Suppressor macrophage treated with lipopolysaccharide for 4 hours (primary cell): ENCODE measurements at regions not wholly inside any gene's neighbourhood (a gene's known extent, or its start where the extent isn't known, plus 50 kb on each side); places are given as distances from the start of the nearest gene placed in this dataset.
"Not testable (repeated sequence)": the region's sequence is repeated elsewhere in the genome, so short reads cannot be mapped to it uniquely, and the experiment has no call there.

ENCODE experiments used
- DNase-seq: peaks from one replicate; pipeline ENCODE4 v3.0.0-alpha.2; 2020

GRCh38 chr2:111511062-111511461 lies 372.9 kb downstream of the ANAPC1 start:
- DNase-seq: peak; percentile 20

DNA sequence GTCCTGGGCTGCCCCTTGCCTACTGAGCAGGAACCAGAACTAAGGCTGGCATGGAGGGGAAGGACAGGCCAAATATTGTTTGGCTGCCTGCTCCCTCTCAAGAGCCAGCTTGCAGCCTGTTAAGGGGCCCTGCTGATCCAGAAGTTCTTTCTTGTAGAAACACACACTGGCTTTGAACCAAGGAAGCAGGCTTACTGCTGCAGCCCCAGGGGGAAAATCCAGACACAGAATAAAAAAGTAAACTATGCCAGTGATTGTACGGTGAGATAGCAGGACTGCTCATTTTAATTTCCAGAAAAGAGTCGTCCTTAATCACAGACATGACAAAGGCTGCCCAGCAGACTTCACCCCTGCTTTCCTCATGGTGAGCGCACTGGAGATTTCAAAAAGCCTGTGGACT lies 371.6 kb downstream of the ANAPC1 start:
- not testable (repeated sequence) for DNase-seq

DNA sequence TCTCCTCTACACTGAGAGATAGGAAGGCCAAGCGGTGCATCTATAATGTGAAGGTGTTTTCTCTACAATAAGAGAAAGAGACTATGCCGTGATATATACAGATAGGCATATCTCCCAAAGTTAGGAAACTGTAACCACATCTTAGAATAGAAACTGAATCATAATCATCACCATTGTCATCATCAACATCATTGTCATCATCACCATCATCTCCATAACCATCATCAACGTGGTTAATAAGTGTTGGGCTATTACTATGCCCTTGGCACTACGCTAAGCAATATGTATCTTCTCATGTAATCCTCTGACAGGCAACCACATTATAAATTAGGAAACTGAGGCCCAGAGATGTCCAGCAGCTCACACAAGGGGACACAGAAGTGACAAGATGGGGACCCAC lies 369.9 kb downstream of the ANAPC1 start:
- DNase-seq: peak; percentile 50

- DNase-seq: not testable (repeated sequence)
These were observed 366.8 kb downstream of the ANAPC1 start for GRCh38 chr2:111517050-111517720.

DNA sequence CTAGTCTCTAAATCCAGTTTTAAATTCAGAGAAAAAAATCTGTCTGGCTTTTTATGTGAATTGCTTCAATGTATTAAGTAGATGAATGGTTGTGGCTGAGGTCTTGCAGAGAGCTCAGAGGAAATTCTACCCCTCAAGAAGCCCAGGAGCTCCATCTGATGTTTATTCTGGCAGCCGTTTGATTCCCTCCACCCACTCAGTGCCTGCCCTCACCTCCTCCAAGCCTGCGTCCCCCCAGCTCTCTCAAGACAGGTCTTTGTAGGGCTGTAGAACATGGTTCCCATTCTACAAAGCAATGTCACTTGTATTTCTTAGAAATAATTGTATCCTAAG lies 366.3 kb downstream of the ANAPC1 start:
- not testable (repeated sequence) for DNase-seq

GRCh38 chr2:111519071-111519470 lies 364.9 kb downstream of the ANAPC1 start:
- peak; percentile 62 for DNase-seq

GRCh38 chr2:111522231-111522768 lies 361.7 kb downstream of the ANAPC1 start:
- no peak for DNase-seq

DNA sequence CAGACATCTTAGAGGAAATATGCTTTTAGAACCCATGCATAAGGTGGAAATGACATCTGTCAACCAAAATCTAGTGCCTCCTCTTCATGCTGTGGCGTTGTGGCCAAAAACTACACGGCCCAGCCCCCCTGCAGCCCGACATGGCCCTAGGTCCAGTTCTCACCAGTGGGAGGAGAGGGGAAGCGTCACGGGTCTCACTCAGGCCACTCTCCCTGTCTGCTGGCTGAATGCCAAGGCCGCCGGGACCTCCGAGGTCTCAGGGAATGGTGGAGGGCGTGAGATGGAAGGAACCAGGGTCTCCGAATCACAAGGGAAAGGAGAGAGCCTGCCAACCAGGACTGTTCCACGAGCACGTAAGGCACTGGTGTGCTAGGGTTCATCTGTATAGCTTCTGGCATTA lies 361.0 kb downstream of the ANAPC1 start:
- DNase-seq: no peak

- not testable (repeated sequence) for DNase-seq
These were observed 359.0 kb downstream of the ANAPC1 start for GRCh38 chr2:111525026-111525425.

DNA sequence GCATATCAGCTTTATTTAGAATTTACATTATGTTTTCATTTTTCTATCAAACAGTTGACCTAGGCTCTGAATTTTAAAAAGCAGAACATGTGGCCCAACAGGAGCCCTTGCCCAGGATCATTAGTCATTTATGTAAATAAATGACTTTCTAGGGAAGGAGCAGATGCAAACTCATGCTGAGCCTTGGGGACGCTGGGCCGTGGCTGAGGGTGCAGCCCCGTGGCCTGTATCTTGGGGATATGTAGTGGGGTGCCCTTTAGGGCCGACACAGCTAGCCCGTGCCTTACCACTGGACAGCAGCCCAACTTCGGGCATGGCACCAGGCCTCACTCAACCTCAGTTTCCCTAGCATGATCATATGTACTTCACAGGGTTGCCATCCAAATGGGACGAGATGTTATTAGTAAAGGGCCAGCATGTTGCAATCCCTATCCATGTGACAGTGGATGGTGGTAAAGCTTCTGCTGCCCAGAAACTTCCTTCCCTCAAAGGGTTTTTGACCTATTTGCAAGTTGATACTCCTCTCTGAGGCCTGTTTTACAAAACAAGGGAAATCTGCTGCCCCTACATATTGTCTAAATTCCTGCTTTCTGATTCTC lies 357.9 kb downstream of the ANAPC1 start:
- DNase-seq: peak; percentile 32

- DNase-seq: not testable (repeated sequence)
These were observed 356.1 kb downstream of the ANAPC1 start for GRCh38 chr2:111527707-111528400.

DNA sequence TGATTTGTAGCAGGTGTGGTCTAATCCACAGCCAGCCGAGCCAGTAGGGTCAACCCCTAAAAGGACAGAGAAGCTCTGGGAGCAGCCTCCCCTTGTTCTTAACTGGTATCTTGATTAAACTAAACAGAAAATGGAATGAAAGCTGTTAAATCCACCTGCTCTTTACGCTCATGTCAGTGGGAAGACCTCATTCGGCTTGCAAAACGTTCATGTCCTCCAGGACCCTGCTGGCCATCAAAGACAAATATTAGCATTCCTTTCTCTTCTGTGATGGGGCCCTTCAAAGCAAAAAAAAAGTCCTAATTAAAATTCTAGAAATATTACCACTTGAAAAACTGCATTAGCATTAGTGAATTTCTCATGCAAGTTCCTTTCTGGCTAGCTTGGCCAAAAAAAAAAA lies 355.0 kb downstream of the ANAPC1 start:
- DNase-seq: not testable (repeated sequence)

DNA sequence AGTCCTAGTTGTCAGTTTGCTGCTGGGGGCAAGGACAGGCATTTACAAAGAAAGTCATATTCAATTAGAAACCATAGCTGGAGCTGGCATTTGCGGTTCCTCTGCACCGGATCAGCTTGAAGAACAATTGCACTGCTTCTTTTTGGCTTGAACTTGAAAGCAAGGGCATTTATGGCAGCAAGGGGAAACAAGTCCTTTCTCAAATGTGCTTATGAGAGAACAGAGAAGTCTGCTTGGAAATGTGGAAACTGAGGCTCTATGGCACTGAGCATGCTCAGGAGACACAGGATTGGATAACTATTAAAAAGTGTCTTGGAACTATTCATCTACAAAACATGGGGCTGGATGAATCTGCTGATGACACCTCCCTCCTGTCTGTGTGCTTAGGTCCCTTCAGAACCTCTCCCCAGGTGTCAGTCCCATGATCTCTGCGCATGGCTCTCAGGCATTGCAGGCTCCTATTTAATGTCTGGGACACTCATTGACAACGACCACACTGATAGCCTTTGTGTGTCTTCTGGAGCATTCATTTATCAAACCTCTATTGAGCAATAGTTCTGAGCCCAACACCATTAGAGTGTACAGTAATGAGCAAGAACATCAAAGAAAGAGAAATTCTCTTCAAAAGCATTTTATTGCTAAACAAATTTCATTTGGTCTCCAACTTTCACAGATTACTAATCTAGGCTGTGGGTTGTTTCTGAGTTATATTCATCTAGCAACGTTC lies 353.6 kb downstream of the ANAPC1 start:
- DNase-seq: not testable (repeated sequence)

GRCh38 chr2:111532682-111533556 lies 351.1 kb downstream of the ANAPC1 start:
- not testable (repeated sequence) for DNase-seq

- not testable (repeated sequence) for DNase-seq
These were observed 350.3 kb downstream of the ANAPC1 start for GRCh38 chr2:111533557-111534247.

GRCh38 chr2:111534910-111535352 lies 349.1 kb downstream of the ANAPC1 start:
- DNase-seq: peak; percentile 37

DNA sequence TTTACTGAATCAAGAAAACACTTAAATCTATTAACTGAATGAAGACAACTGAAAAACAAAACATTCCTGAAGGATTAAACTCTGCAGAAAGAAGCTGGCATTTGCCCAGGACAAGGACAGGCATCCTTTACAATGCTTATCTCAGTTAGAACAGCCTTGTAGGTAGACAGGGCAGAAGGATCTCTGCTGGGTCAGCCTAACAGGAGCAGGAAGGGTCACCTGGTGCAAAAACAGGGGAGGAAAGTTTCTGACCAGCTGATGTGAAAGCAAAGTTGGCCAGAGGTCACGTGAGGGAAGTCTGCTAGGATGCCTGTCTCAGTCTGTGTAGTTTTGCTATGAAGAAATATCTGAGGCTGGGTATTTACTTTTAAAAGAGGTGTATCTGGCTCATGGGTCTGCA lies 348.6 kb downstream of the ANAPC1 start:
- peak; percentile 16 for DNase-seq

DNA sequence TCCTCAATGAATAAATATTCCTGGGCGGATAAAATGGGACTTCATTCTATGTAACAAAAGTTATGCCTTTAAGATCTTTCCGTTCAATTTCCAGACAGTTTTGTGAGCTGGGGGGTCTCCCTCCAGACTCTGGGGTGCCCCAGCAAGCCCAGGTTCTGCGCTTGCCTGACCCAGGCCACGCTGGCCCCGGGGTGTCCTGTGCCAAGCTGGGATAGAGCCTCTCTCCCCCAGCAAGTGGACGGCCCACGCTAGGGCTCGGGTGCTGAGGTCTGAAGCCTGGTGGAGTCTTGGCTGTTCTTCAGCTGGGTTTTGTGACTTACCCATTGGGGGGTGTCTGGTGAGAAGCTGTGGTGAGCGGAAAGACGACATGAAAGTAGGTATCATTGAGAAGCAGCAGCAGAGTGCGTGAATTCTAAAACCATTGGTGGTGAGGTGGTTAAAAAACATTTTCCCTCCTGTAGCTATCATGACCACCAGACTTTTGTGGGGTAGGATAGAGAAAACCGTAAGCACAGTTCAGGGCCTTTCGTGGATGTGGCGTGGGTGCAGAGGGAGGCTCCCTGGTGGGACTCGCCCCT lies 346.8 kb downstream of the ANAPC1 start:
- DNase-seq: no peak

GRCh38 chr2:111539991-111540390 lies 344.0 kb downstream of the ANAPC1 start:
- DNase-seq: not testable (repeated sequence)

GRCh38 chr2:111542120-111542774 lies 341.7 kb downstream of the ANAPC1 start:
- DNase-seq: not testable (repeated sequence)
